Mucosa of gallbladder (tissue), 1 donor: ENCODE measurements at regions not wholly inside any gene's neighbourhood (a gene's known extent, or its start where the extent isn't known, plus 50 kb on each side); places are given as distances from the start of the nearest gene placed in this dataset.
"Not testable (repeated sequence)": the region's sequence is repeated elsewhere in the genome, so short reads cannot be mapped to it uniquely, and the experiment has no call there.

Source experiments
- DNase-seq: peaks from one replicate; pipeline ENCODE4 v3.0.0-alpha.2; 2020; ENCODE audit warnings: low spot score
- donor health status: DM: no; HTN: no; CAD: no.

DNA sequence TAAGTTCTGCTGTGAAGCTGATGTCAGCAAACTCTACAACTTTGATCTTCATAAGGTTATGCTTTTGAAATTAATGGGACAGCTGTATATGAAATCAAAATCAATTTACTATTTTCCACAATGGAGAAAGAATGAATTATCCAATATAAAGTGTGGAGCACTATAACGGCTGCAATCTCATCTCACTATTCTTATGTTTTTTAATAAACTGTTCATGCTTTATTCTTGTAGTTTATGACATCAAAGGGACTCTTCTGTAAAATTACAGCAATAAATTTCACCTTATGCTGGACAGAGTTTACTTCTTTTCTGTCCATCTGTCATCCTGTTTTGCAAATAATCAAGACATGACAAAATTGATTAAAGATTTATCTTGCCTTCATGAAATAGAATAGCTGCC lies 192.5 kb downstream of the TECRL start:
- no peak for DNase-seq

DNA sequence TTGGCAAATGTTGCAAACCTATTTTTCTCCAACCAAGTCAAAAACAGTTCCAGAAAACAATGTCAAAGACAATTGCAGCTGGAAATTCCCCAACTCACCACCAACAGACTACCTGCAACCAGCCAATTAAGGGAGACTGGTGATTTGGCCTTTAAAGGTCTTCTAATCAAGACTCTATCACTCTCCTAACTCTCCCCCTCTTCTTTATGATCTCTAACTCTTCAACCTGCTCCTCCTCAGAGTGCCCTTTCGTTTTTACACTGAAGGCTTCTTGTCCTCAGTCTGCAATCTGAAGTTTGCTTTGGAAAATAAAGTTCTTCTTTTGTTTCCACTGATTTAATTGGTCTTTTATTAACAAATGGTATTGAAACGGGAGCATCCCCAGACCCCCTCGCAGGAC lies 203.9 kb downstream of the TECRL start:
- no peak for DNase-seq

DNA sequence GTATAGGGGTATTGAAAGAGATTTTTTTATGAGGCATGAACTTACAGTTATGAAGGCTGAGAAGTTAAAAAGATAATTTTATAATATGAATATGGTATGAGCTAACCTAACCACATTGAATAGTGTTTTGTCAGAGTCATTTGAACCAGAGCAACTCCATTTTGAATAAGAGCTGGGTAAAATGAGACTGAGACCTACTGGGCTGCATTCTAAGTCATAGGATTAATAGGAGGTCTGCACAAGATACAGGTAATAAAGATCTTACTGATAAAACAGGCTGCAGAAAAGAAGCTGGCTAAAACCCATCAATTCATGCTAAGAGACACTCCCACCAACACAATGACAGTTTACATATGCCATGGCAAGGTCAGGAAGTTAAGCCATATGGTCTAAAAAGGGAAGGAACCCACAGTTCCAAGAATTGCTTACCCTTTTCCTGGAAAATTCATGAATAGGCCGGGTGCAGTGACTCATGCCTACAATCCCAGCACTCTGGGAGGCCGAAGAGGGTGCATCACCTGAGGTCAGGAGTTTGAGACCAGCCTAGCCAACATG lies 209.2 kb downstream of the TECRL start:
- no peak for DNase-seq

DNA sequence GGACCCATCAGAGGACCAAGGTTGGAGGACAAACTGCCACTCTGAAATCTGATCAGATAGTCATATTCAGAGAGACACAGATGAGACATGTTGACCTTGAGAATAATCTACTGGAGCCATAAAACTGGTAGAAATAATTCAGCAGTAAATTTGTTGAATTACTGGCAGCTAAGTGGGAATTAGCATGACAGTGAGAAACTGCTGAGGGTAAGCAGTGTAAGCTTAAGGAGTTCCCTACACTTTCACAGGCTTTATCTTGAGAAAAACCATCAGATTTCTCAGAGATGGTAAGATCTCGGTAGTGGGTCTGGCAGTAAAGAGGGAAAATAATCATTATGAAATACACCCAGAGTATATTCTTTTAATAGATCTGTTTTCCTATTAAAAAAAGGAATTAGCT lies 213.7 kb downstream of the TECRL start:
- DNase-seq = no peak

DNA sequence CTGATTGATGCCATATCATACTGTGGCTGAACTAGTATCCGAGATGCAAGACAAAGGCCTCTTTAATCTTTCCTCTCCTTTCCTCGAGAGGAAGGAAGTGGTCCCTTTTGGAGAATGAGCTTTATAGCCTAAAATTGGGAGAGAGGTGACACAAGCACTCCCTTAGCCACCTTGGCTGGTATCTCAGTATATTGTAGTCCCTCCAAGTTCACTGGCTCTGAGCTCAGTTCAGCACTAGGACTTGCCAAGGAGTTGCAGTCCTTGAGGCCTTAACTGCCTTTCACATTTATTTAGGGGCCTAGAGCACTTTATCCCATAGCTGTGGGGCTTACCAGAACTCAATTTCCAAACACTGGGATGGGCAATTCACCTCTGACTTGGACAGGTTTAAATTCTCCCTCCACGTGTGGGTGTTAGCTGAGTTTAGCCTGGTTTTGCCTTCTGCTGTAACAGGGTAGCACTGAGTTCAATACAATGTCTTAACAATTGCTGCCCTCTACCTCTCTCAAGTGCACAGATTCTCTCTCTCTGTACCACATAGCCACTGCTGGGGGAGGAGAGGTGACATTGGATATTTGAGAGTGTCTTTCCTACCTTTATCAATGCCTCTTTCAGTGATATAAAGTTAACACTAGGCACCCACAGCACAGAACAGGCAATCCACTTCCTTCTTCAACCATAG lies 216.4 kb downstream of the TECRL start:
- no peak for DNase-seq

DNA sequence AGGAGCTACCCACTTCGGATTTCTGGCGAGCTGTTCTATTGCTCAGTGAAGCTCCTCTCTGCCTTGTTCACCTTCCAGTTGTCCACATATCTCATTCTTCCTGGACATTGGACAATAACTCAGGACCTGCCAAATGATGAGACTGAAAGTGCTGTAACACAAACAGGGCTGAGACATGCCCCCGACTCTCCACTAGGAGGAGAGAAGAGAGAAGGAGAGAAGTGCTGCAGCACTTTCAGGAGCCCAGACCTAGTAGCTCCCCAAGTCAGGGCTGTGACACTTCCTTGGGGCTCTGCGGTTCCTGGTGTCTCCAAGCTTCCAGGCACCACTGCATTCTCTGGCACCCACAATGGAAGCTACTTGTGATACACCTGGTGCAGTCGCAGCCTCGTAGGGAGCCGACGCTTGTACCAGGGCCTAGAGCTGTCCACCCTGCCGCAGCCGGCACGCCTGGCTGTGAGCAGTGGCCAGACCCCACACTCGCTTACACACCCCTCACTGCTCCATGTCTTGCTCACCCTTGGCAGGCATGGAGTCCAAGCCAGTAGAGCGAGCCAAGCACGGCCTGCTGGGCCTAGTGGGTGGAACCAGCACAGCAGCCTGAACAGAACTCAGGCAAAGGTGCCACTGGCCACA lies 234.9 kb downstream of the TECRL start:
- DNase-seq = no peak

DNA sequence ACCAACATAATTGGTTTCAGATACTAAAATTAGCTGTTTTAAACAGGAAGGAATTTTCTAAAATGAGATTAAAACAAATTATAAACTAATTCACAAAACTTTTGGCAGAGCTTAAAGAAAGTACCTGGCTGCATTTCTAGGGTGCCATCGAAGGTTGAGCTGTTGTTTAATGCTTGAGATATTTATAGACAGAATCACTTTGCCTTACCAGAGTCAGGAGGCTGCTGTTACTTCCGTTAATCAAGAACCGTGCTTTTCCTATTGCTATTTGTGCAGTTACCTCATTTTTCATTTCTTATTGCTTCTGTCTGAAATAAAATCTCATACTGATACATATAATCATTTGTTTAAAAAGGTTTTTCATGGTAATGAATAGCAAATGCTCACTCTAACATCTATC lies 242.9 kb downstream of the TECRL start:
- no peak for DNase-seq

DNA sequence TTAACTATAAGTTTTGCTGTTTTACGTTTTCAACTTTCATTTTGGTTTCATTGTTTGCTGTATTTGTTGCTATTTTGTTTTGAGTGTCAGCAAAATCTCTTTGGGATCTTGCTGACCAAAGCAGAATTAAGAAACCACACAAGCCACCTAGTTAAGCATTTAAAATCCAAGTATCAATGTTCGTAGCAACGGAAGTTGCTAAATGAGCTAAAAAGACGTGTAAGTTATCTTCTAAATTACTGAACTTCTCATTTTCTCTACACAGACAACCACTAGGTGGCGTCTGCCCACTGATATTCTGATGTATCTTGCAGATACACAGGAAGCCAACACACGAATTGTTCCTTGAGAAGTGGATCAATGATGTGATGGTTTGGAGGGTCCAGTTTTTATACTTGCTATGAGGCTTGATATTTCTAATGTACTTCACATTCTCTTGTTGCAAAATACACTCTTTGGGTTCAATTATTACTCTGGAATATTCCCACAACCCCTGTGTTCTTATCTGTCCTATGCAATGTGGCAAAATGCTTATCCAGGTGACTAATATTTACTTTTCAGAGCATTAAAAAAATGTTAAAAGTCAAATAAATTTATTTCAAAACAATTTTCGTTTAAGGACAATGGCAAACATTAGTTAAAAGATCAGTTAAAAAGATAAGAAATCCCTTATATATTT lies 250.5 kb downstream of the TECRL start:
- DNase-seq = peak; percentile 67

DNA sequence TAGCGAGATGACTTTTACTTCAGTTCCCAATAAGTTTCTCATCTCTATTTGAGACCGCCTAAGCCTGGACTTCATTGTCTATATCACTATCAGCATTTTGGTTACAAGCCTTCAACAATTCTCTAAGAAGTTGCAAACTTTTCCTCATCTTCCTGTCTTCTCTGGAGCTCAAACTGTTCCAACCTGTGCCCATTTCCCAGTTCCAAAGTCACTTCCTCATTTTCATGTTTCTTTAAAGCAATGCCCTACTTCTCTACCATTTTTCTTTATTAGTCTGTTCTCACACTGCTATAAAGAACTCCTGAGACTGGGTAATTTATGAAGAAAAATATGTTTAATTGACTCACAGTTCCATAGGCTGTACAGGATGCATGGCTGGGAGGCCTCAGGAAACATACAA lies 251.9 kb downstream of the TECRL start:
- DNase-seq = no peak

DNA sequence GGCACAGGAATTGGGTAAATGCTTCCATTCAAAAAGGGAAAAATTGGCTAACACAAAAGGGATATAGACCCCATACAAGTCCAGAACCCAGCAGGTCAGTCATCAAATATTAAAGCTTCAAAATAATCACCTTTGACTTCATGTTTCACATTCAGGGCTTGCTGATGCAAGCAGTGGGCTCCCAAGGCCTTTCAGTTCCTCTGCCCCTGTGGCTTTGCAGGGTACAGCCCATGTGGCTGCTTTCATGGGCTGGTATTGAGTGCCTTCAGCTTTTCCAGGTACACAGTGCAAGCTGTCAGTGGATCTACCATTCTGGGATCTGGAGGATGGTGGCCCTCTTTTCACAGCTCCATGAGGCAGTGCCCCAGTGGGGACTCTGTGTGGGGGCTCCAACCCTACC lies 253.0 kb downstream of the TECRL start:
- no peak for DNase-seq

DNA sequence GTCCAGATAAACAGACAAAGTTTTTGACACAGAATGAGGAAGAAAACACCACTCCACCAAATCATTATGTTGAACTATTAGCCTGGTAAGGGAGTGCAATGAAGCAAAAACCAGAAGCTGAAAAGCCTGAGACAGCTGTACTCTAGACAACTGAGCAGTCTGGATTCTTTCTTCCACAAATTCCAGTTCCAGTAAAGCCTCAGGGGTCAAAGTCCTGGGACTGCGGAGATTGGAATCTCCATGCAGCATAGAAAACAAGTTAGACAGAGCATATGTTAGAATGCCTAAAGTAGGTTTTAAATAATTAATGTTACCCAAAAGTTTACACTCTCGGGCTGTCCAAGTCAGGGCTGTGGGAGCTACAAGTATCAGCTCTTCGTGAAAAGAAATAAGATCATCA lies 263.2 kb downstream of the TECRL start:
- peak; percentile 40 for DNase-seq

DNA sequence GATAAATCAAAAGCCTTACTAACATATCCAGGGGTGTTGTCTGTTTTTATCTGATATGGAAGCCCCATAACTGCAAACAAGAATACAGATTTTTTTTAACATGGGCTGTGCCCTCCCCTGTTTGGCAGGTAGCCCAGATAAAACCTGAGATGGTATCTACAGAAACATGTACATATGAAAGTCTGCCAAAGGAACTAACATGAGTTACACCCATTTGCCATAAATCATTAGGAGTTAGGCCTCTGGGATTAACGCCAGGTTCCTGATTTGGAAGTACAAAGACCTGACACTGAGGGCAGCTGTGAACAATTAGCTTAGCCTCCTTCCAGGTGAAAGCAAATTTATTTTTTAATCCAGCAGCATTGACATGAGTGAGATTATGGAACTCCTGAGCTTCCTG lies 264.3 kb downstream of the TECRL start:
- DNase-seq = peak; percentile 89

DNA sequence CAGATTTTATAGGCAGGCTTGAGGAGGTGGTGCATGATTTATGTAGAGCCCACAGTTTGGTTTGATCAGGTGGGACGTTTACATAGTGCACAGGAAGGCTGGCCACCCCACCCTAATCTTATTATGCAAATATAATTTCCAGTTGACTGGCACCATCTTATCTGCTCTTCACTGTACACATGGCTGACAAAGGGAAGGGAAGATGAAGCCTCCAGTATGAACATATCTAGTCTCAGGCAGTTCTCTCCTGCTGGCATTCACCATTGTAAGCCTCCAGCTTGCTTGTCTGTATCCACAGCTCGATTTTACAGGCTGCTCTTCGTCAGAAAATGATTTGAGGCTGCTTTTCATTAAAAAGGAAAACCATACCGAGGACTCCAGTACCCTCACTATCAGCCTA lies 278.3 kb downstream of the TECRL start:
- DNase-seq = no peak

DNA sequence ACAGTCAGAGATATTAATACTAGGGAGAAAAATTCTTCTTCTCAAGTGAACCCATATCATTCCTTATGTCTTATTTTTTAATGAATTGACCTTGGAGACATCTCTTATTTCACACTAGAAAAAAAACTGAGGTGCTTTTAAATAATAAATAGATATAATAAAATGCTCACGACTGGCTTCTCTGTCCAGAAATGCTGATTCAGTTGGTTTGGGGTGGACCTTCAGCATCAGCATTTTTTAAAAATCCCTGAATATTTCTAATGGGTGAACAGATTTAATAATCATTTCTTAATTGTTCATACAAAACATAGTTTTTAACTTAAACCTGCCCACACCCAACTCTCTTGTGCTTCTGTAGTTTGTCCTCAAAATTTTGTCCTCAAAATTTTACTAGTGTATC lies 283.9 kb downstream of the TECRL start:
- DNase-seq = no peak

DNA sequence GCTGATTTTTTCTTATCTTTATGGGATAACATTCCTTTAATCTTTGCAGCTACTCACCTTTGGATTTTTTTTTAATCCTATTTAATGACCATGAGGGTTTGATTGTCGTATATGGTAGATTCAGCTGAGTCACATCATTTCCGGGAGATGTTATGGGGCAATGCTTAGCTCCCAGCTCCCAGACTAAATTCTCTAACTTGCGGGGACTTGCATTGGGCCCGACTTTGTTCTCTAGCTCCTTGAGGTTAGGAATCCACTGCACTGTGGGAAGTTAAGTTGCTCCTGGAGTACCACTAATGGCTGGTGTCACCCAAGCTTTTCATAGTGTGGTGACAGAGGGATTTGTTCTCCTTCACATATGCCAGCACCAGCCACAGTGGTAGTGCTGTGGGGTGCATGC lies 287.4 kb downstream of the TECRL start:
- no peak for DNase-seq

DNA sequence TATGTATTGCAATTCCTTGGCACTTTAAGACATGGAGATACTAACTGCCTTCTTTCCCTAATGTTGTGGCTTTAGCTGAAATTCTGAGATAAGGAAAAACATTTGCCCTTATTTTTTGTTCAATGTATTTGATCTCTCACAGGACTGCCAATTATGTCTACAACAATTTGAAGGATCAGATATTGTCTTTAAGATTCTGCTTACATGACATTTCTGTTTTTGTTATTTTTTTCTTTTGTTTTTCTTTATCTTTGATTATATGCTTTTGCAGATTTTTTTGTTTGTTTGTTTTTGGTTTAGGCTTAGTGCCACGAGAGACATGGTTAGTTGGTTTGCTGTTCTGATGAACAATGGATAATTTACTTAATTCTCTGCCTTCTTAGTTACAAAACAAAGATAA lies 303.3 kb downstream of the TECRL start:
- no peak for DNase-seq

DNA sequence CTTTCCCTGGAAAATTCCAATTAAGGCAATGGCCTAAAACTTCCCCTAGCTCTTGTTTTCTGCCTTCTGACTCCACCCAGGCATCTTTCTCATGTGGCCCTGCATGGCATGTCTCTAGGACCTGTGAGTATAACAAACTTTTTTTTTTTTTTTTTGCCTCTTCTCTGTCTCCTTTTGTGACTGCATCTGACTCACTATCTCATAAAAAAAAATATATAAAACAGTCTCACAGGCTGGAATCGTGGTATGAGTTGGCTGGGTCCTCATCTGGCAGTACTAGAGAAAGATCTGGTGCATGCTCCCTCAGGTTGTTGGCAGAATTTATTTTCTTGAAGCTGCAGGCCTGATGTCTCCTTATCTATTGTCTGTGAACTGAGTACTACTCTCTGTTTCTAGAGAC lies 313.9 kb downstream of the TECRL start:
- DNase-seq = no peak

DNA sequence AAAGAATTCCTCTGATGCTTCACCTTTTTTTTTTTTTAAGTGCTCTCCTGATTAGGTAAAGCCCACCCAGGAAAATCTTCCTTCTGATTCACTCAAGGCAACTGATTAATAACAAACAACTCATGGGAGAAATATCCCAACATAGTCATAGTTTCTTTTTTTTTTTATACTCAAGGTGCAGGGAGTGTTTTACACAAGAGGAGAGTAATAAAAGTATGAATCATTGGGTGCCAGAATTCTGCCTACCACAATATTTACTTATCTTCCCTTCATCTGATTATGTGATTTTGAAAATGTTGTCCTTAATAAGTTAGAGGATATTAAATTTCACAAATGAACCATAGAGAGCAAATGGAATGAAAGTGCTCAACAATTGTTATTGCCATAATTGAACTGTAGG lies 329.9 kb downstream of the TECRL start:
- no peak for DNase-seq

DNA sequence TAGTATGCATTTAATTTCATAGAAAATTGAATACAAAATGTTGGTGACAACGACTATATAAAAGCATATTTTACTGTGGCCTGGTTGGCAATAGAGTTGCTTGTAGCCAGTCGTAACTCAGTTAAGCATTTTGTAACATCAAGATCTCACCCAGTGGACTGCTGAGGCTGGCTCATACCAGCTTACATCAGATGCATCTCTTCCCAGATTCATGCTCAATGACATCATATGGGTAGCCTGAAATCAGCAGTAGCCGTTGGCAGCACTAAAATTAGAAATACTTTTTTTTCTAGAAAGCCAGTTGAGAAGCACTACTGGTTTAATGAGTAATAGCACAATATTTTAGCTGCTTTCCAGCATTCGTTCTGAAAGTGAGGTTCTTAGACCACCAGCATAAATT lies 341.2 kb downstream of the TECRL start:
- DNase-seq = no peak

DNA sequence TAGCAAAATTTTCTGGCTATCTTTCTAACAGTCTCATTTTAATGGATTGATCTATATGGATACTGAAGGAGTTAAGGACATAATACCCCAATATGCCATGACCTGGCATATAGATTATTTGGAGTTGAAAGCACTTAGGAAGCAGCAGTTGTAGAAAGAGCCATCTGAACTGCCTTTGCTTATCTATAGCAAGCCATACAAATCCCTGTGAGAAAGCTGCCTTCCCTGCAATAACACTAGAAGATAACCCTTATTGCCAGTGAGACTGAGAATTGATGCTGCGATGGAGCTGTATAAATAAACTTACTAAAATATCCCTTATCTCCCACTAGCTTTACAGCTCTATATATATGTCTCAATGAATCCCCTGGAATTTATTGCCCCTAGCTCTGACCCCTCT lies 346.3 kb downstream of the TECRL start:
- no peak for DNase-seq

DNA sequence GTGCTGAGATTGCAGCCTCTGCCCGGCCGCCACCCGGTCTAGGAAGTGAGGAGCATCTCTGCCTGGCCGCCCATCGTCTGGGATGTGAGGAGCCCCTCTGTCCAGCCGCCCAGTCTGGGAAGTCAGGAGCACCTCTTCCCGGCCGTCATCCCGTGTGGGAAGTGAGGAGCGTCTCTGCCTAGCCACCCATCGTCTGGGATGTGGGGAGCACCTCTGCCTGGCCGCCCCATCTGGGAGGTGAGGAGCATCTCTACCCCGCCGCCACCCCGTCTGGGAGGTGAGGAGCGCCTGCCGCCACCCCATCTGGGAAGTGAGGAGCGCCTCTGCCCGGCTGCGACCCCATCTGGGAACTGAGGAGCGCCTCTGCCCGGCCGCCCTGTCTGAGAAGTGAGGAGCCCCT lies 372.2 kb downstream of the TECRL start:
- not testable (repeated sequence) for DNase-seq

DNA sequence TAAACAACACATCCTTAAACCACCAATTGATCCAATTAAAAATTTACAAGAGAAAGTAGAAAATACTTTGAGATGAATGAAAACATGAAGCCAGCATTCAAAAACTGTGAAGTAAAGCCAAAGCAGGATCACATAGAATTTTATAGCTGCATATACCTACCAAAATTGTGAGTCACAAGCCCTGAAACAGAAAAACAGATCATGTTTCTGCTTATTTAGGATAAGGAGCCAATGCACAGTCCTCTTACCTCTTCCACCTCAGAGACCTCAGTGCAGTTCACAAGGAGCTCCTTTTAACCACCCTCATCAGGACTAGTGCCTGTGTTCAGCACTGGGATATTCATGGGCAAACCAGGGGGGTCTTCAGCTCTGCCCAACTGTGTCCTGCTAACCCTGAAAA lies 386.7 kb downstream of the TECRL start:
- DNase-seq = no peak

DNA sequence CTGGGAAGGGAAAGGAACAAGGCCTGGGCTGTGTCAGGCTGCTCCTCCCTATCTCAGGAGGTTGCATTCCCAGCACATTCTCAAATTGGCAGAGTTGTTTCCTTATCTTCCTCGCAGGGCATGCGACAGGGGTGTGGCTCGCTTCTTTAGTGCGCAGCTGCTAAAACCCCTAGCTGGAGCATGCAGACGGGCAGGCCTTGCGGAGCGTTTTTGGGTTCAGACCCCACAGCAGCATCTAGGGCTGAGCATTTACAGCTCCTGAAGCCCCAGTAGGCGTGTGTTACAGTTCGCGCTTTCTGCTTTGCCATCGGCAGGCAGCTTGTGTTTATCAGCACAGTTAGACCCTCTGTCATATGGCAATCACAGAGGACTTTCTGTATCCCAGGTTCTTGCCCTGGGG lies 392.4 kb downstream of the TECRL start:
- DNase-seq = no peak
